ENCODE measurements at regions not wholly inside any gene's neighbourhood (a gene's known extent, or its start where the extent isn't known, plus 50 kb on each side); places are given as distances from the start of the nearest gene placed in this dataset.

DNA sequence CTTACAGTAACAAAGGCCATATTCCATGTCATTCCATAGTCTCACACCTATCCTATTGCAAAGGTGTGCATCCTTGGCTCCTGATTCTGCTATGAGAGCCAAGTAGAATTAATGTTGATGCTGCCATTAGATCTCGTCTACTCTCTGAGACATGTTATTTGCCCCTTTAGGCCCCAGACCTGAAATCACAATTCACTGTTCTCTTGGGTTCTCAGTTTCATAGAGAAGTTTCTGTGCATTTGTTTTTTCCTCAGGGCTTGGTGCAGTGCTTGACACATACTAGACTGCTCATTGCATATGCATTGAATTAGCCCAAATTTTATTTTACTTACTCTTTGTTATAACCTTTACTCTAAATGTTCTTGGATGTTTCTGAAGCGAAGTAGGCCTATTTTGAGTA, 265.7 kb downstream of the JRKL start:
- FAIRE-seq = no peak
- TF ChIP-seq POLR2A (IDR thresholded peaks at IDR 0.05; ENCODE audit: low read depth, low read length) = no peak
- TF ChIP-seq POU2F2 (IDR thresholded peaks at IDR 0.05; ENCODE audit: low read depth, low read length) = no peak
- TF ChIP-seq SPI1 (IDR thresholded peaks at IDR 0.05; ENCODE audit: low read depth, low read length) = no peak
- TF ChIP-seq PAX5 (IDR thresholded peaks at IDR 0.05; ENCODE audit: insufficient read depth, low read length, severe bottlenecking) = no peak
- TF ChIP-seq TAF1 (IDR thresholded peaks at IDR 0.05; ENCODE audit: low read depth, low read length) = no peak
- TF ChIP-seq POLR2AphosphoS5 (IDR thresholded peaks at IDR 0.05; ENCODE audit: low read depth, low read length) = no peak

GRCh38 chr11:96658436-96658835, 268.6 kb downstream of the JRKL start:
- TF ChIP-seq TAF1 (IDR thresholded peaks at IDR 0.05; ENCODE audit: low read depth, low read length) = no peak
- no peak for TF ChIP-seq POLR2AphosphoS5 (IDR thresholded peaks at IDR 0.05; ENCODE audit: low read depth, low read length)
- no peak for TF ChIP-seq POU2F2 (IDR thresholded peaks at IDR 0.05; ENCODE audit: low read depth, low read length)
- no peak for TF ChIP-seq PAX5 (IDR thresholded peaks at IDR 0.05; ENCODE audit: insufficient read depth, low read length, severe bottlenecking)
- no peak for FAIRE-seq
- no peak for DNase-seq (ENCODE audit: insufficient read length, low spot score)

More for the DNA sequence above, 265.7 kb downstream of the JRKL start:
- DNase-seq (ENCODE audit: insufficient read length, low spot score) = no peak

DNA sequence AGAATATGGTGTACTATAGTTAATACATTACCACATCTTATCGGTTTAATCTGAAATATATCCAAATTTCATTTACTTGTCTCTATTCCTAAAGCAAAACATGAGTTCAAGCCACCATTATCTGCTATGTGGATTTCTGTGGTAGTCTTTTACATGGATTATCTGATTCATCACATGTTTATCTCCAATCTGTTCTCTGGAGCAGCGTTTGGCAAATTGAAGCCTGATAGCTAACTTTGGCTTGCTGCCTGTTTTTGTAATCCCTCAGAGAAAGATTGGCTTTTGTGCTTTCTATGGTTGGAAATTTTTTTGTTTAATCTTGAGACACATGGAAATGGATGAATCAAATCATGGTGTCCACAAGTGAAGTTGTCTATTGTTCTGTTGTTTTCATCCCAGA, 274.3 kb downstream of the JRKL start:
- TF ChIP-seq POLR2A (IDR thresholded peaks at IDR 0.05; ENCODE audit: low read depth, low read length) (no peak), POU2F2 (IDR thresholded peaks at IDR 0.05; ENCODE audit: low read depth, low read length) (no peak), PAX5 (IDR thresholded peaks at IDR 0.05; ENCODE audit: insufficient read depth, low read length, severe bottlenecking) (no peak), POLR2AphosphoS5 (IDR thresholded peaks at IDR 0.05; ENCODE audit: low read depth, low read length) (no peak), TAF1 (IDR thresholded peaks at IDR 0.05; ENCODE audit: low read depth, low read length) (no peak), SPI1 (IDR thresholded peaks at IDR 0.05; ENCODE audit: low read depth, low read length) (no peak)
- no peak for FAIRE-seq
- no peak for DNase-seq (ENCODE audit: insufficient read length, low spot score)

GRCh38 chr11:96680211-96681018, 290.6 kb downstream of the JRKL start:
- FAIRE-seq (no peak), DNase-seq (ENCODE audit: insufficient read length, low spot score) (no peak)
- TF ChIP-seq TAF1 (IDR thresholded peaks at IDR 0.05; ENCODE audit: low read depth, low read length) (no peak), SPI1 (IDR thresholded peaks at IDR 0.05; ENCODE audit: low read depth, low read length) (no peak), POU2F2 (IDR thresholded peaks at IDR 0.05; ENCODE audit: low read depth, low read length) (no peak), POLR2AphosphoS5 (IDR thresholded peaks at IDR 0.05; ENCODE audit: low read depth, low read length) (no peak), PAX5 (IDR thresholded peaks at IDR 0.05; ENCODE audit: insufficient read depth, low read length, severe bottlenecking) (no peak), POLR2A (IDR thresholded peaks at IDR 0.05; ENCODE audit: low read depth, low read length) (no peak)

DNA sequence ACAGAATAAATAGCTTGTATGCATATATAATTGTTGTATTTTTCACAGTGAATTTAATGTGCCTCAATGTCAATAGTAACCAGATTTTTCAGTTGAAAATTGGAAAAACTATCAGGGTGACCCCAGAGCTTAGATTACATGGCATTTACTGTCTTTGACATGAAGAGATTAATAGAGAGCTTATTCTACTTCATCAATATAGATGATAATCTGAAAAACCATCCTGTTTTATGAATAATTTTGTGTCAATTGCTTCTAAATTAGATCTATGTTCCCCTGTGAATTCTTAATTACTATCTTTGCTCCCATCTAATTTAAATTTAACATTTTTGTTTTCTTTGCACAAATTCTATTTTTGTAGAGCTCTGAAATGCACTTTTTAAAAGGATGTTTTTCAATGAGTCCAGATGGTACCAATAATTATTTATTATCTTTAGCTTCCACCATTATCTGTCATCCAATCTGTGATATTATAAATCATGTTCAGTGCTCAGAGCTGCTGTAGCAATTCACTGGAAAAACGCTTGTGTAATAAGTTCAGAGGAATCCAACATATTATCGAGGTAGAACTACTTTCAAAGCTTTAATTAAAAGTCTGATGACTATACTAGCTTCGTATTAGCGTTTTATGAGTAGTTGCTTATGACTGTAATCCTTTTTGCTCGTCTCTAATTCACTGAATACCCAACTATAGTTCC, 291.4 kb downstream of the JRKL start:
- FAIRE-seq (no peak), DNase-seq (ENCODE audit: insufficient read length, low spot score) (no peak)
- TF ChIP-seq PAX5 (IDR thresholded peaks at IDR 0.05; ENCODE audit: insufficient read depth, low read length, severe bottlenecking) = no peak
- TF ChIP-seq SPI1 (IDR thresholded peaks at IDR 0.05; ENCODE audit: low read depth, low read length) = no peak
- TF ChIP-seq TAF1 (IDR thresholded peaks at IDR 0.05; ENCODE audit: low read depth, low read length) = no peak
- TF ChIP-seq POLR2AphosphoS5 (IDR thresholded peaks at IDR 0.05; ENCODE audit: low read depth, low read length) = no peak
- TF ChIP-seq POU2F2 (IDR thresholded peaks at IDR 0.05; ENCODE audit: low read depth, low read length) = no peak
- no peak for TF ChIP-seq POLR2A (IDR thresholded peaks at IDR 0.05; ENCODE audit: low read depth, low read length)

- no peak for DNase-seq (ENCODE audit: insufficient read length, low spot score)
Observed at GRCh38 chr11:96694338-96694737, 304.5 kb downstream of the JRKL start.

DNA sequence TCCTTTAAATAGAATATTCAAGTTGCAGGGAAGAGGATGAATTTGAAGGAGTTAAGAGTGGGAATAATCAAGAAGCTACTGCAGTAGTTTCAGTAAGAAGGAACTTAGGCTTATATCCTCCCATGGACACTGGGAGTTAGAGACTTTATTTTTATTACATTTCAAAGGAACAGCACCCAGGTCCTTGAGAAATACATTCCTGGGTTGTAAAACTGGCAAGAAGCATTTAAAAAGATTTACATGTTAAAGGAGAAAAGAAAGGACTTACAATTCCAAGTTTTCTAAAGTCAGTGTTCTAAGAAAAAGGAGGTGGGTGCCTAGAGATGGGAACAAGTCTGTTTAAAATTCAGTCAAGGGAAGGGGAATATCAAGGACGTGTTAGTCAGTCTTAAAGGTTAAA, 306.9 kb downstream of the JRKL start:
- FAIRE-seq = no peak
- no peak for DNase-seq (ENCODE audit: insufficient read length, low spot score)
- no peak for TF ChIP-seq PAX5 (IDR thresholded peaks at IDR 0.05; ENCODE audit: insufficient read depth, low read length, severe bottlenecking)

More at GRCh38 chr11:96694338-96694737, 304.5 kb downstream of the JRKL start:
- TF ChIP-seq POU2F2 (IDR thresholded peaks at IDR 0.05; ENCODE audit: low read depth, low read length) (no peak), POLR2AphosphoS5 (IDR thresholded peaks at IDR 0.05; ENCODE audit: low read depth, low read length) (no peak), SPI1 (IDR thresholded peaks at IDR 0.05; ENCODE audit: low read depth, low read length) (no peak), TAF1 (IDR thresholded peaks at IDR 0.05; ENCODE audit: low read depth, low read length) (no peak), POLR2A (IDR thresholded peaks at IDR 0.05; ENCODE audit: low read depth, low read length) (no peak), PAX5 (IDR thresholded peaks at IDR 0.05; ENCODE audit: insufficient read depth, low read length, severe bottlenecking) (no peak)
- no peak for FAIRE-seq

- FAIRE-seq = no peak
- TF ChIP-seq TAF1 (IDR thresholded peaks at IDR 0.05; ENCODE audit: low read depth, low read length) = no peak
- TF ChIP-seq POLR2A (IDR thresholded peaks at IDR 0.05; ENCODE audit: low read depth, low read length) = no peak
- no peak for TF ChIP-seq POU2F2 (IDR thresholded peaks at IDR 0.05; ENCODE audit: low read depth, low read length)
- no peak for TF ChIP-seq PAX5 (IDR thresholded peaks at IDR 0.05; ENCODE audit: insufficient read depth, low read length, severe bottlenecking)
- TF ChIP-seq SPI1 (IDR thresholded peaks at IDR 0.05; ENCODE audit: low read depth, low read length) = no peak
- no peak for TF ChIP-seq POLR2AphosphoS5 (IDR thresholded peaks at IDR 0.05; ENCODE audit: low read depth, low read length)
- DNase-seq (ENCODE audit: insufficient read length, low spot score) = no peak
Observed at GRCh38 chr11:96697466-96697865, 307.7 kb downstream of the JRKL start.

GRCh38 chr11:96704847-96705246, 315.0 kb downstream of the JRKL start:
- no peak for TF ChIP-seq PAX5 (IDR thresholded peaks at IDR 0.05; ENCODE audit: insufficient read depth, low read length, severe bottlenecking)
- TF ChIP-seq SPI1 (IDR thresholded peaks at IDR 0.05; ENCODE audit: low read depth, low read length) = no peak
- TF ChIP-seq TAF1 (IDR thresholded peaks at IDR 0.05; ENCODE audit: low read depth, low read length) = no peak
- TF ChIP-seq POLR2AphosphoS5 (IDR thresholded peaks at IDR 0.05; ENCODE audit: low read depth, low read length) = no peak
- no peak for TF ChIP-seq POLR2A (IDR thresholded peaks at IDR 0.05; ENCODE audit: low read depth, low read length)
- TF ChIP-seq POU2F2 (IDR thresholded peaks at IDR 0.05; ENCODE audit: low read depth, low read length) = no peak
- no peak for FAIRE-seq

More at GRCh38 chr11:96704847-96705246, 315.0 kb downstream of the JRKL start:
- DNase-seq (ENCODE audit: insufficient read length, low spot score) = no peak

All from GM12891 (cell line).